Right lobe of liver (tissue), 6 donors: ENCODE measurements at regions not wholly inside any gene's neighbourhood (a gene's known extent, or its start where the extent isn't known, plus 50 kb on each side); places are given as distances from the start of the nearest gene placed in this dataset.
"Not testable (repeated sequence)": the region's sequence is repeated elsewhere in the genome, so short reads cannot be mapped to it uniquely, and the experiment has no call there.

Experiments
- ATAC-seq, 4 donors: fragments of 200-7000 bp; cut with Tn5 transposase; one replicate each; pipeline ENCODE4 v1.9.1; 2020; ENCODE audit warnings: mild to moderate bottlenecking in 4 of 4, moderate library complexity in 4 of 4
- DNase-seq, 3 donors: peaks; one replicate each; pipeline ENCODE4 v3.0.0-alpha.2; 2020
- H3K27ac ChIP-seq, 3 donors: fragments of 200-600 bp; one replicate each; pipeline ENCODE4 v1.8.0; 2022
- H3K27me3 ChIP-seq, 2 donors: fragments of 200-600 bp; one replicate each; pipeline ENCODE4 v1.8.0; 2022
- H3K36me3 ChIP-seq, 4 donors: fragments of 200-600 bp; sonication (generic) in 1 of 4; one replicate each; pipeline versions ENCODE4 v1.5.1 to v1.8.0; 2017 to 2022; ENCODE audit warnings: control low read depth in 1 of 4
- H3K4me1 ChIP-seq, 4 donors: fragments of 200-600 bp; sonication (generic) in 1 of 4; one replicate each; pipeline versions ENCODE4 v1.5.1 to v1.8.0; 2017 to 2022; ENCODE audit warnings: control low read depth in 1 of 4
- H3K4me3 ChIP-seq, 3 donors: fragments of 200-600 bp; one replicate each; pipeline ENCODE4 v1.8.0; 2022
- H3K9me3 ChIP-seq, 4 donors: fragments of 200-600 bp; sonication (generic) in 1 of 4; one replicate each; pipeline versions ENCODE4 v1.5.1 to v1.8.0; 2017 to 2022; ENCODE audit warnings: control low read depth in 1 of 4
- WGBS: methylation state at CpG from one replicate; pipeline ENCODE4 v1.1.6; 2018; ENCODE audit warnings: low coverage, low lambda C conversion rate; ENCODE audit not compliant: insufficient coverage; ENCODE audit errors: missing lambda C conversion rate; 5-methylcytosine and 5-hydroxymethylcytosine counted together
- intact Hi-C, 2 donors: fragments of 100-400 bp; cut with DNase I; formaldehyde crosslinking; loops; one replicate each; pipeline versions ENCODE4 v1.11.2 to v1.14.1; 2022
- TF ChIP-seq, protein P1 (sequence below), 4 donors: fragments of 200-600 bp in 3 of 4; fragments of 450-650 bp in 1 of 4; IDR thresholded peaks; one replicate each; pipeline versions ENCODE4 v1.5.1 to v1.8.0; 2016 to 2022; ENCODE audit warnings: antibody characterized with exemption in 4 of 4, mild to moderate bottlenecking in 2 of 4
- donor health status: DM: no; HTN: yes; CAD: no.
- donor health status: DM: no; HTN: no; CAD: no.
- donor health status: DM: no; HTN: no; CAD: no.
- donor health status: DM: no; HTN: yes; CAD: no.
- donor health status: DM: no; HTN: yes; CAD: no.

DNA sequence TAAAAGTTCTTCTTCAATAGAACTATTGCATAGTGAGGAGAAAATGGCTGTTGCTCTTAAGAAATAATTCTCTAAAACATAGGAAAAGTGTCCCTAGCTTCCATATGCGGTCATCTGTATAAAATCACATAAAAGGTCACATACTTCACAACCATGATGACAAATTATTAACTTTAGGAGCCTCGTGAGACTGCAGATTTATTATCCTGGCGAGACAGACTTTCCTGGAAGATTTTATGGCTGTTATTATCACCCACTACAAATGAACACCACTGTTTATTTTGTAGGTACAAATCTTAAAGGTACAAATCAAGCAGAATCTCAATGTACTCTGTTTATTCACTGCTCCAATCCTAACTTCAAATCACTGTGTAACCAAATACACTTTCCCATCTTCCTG lies 55.0 kb upstream of the AGAP4 start:
- H3K27ac ChIP-seq, H3K4me3 ChIP-seq, H3K4me1 ChIP-seq, DNase-seq, intact Hi-C loops, H3K9me3 ChIP-seq, H3K36me3 ChIP-seq, ATAC-seq, H3K27me3 ChIP-seq: not testable (repeated sequence)
- WGBS = no CpG with 5 or more reads among the region's 3 CpGs

DNA sequence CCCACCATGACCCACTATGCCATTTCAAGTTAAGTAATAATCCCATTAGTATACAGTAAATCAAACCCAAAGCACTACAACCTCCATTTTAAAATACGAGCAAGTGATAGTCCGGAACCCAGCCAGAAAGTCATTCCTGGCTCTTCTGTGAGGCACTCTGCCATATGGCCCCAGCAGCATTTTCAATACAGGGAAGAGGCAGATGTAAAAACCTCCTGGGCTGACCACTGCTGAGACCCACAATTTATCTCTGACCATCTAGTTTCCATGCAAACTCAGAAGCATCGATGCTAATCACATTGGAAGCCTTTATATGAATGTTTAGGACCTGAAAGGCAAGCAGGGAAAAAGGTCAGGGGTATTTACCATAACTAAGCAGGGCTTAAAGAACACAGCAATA lies 56.3 kb upstream of the AGAP4 start:
- ATAC-seq, H3K27me3 ChIP-seq, H3K27ac ChIP-seq, DNase-seq, intact Hi-C loops, H3K36me3 ChIP-seq, H3K4me3 ChIP-seq, H3K9me3 ChIP-seq, H3K4me1 ChIP-seq: not testable (repeated sequence)
- no CpG with 5 or more reads among the region's 3 CpGs for WGBS

DNA sequence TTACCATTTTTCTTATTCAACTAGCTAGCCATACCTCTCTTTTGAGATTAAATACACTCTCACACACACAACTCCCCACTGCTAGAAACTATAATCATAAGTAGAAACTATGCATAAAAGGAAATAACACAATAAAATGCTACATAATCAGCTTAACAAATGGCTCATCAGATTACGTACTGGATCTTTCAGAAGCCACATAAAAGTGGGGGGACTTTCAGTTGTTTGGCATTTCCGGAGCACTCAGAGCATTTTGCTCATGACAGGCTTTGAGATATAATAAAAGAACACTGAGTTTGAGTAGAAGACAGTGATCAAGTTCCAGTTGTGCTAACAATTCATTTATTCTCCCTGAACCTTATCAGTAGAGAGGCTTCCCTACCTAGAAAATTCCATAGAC lies 56.8 kb upstream of the AGAP4 start:
- ATAC-seq, H3K36me3 ChIP-seq, DNase-seq, H3K9me3 ChIP-seq, H3K27me3 ChIP-seq, H3K4me3 ChIP-seq, intact Hi-C loops, H3K27ac ChIP-seq, H3K4me1 ChIP-seq: not testable (repeated sequence)
- WGBS = 88% methylated on average over 1 of the region's 2 CpGs

DNA sequence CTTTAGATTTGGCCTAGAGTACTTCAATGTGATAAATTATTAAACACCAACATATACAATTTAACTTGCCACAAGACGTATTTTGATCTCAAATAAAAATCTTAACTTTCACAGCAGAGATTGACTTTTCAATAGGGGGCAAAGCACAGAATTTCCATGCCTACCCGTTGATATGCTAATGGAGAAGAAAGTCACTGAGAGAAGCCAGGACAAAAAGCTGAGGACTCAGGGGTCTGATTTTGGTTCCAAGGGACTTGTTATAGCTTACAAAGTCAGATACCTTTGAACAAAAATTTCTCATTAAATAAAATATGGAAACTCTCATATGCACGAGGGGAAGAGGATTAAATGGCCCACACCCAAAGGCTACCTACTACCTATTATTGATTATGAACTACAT lies 59.1 kb upstream of the TIMM23 start:
- H3K4me3 ChIP-seq, intact Hi-C loops, DNase-seq, H3K27me3 ChIP-seq, H3K27ac ChIP-seq, H3K36me3 ChIP-seq, H3K4me1 ChIP-seq, H3K9me3 ChIP-seq, ATAC-seq: not testable (repeated sequence)
- 94% methylated on average over 2 of the region's 3 CpGs for WGBS

DNA sequence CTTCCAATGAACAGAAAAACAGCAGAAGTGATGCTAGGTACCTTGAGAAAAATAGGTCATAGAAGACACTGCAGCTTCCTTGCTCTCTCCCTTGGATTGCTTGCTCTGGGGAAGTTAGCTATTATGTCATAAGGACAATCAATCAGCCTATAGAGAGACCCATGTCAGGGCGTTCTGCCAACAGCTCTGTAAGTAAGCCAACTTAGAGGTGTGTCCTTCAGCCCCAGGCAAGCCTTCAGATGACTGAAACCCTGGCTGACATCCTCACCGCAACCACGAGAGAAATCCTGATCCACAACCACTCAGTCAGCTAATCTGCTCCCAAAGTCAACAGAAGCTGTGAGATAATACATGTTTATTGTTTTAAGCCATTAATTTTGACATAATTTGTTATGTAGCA lies 57.5 kb upstream of the TIMM23 start:
- ATAC-seq (peak; percentile 71 to 85 (median 78)), DNase-seq (peak in 1 of 3 donors; percentile 40)
- intact Hi-C loops, H3K27me3 ChIP-seq, H3K27ac ChIP-seq, H3K4me1 ChIP-seq, H3K36me3 ChIP-seq, H3K4me3 ChIP-seq, H3K9me3 ChIP-seq: not testable (repeated sequence)
- WGBS = no CpG with 5 or more reads among the region's 3 CpGs

DNA sequence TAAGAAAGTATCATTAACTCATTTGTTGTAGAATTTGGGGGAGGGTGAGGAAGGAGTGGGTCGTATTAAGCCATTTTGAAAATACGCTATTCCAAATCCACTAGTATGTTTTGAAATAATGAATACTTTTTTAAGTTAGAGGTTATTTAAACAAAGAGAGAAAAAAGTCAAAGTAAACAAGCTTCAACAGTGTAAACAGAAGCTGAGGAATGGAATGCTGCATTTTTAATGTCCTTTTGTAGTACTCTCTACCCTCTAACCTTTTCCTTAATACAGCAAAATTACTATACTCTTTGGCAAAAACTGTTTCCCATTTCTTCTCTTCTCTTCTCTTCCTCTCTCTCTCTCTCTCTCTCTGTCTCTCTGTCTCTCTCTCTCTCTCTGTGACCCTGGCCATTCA lies 56.7 kb upstream of the TIMM23 start:
- DNase-seq, H3K36me3 ChIP-seq, H3K4me3 ChIP-seq, H3K9me3 ChIP-seq, H3K27me3 ChIP-seq, H3K27ac ChIP-seq, H3K4me1 ChIP-seq, intact Hi-C loops: not testable (repeated sequence)
- WGBS = no CpG with 5 or more reads among the region's 2 CpGs
- peak; percentile 81 to 89 (median 86) for ATAC-seq

DNA sequence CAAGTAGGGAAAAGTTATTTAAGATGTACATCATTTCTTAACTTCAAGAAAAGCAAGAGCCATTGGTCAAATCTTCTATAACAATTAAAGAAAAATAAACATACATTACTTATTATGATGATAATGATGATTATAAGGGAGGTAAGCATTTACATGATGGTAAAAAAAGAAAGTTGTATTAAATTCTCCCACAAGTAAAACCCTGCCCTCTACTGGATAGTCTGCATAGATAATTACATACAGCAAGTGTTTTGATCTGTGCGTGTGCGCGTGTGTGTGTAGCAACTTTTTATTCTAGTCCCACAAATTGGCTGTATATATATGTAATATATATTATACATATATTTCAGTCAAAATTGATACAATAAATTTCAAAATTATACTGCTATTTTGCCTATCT lies 51.4 kb upstream of the TIMM23 start:
- WGBS = 68% methylated on average over 3 of the region's 3 CpGs
- DNase-seq, H3K4me3 ChIP-seq, H3K4me1 ChIP-seq, H3K9me3 ChIP-seq, H3K27me3 ChIP-seq, H3K27ac ChIP-seq, H3K36me3 ChIP-seq, intact Hi-C loops: not testable (repeated sequence)
- ATAC-seq = peak in 3 of 4 donors; percentile 29 to 59 (median 47)
- TF ChIP-seq, protein P1, sequence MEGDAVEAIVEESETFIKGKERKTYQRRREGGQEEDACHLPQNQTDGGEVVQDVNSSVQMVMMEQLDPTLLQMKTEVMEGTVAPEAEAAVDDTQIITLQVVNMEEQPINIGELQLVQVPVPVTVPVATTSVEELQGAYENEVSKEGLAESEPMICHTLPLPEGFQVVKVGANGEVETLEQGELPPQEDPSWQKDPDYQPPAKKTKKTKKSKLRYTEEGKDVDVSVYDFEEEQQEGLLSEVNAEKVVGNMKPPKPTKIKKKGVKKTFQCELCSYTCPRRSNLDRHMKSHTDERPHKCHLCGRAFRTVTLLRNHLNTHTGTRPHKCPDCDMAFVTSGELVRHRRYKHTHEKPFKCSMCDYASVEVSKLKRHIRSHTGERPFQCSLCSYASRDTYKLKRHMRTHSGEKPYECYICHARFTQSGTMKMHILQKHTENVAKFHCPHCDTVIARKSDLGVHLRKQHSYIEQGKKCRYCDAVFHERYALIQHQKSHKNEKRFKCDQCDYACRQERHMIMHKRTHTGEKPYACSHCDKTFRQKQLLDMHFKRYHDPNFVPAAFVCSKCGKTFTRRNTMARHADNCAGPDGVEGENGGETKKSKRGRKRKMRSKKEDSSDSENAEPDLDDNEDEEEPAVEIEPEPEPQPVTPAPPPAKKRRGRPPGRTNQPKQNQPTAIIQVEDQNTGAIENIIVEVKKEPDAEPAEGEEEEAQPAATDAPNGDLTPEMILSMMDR (IDR thresholded peaks at IDR 0.05) = peak in 3 of 4 donors; percentile 24 to 34 (median 32)
